ENCODE measurements at regions not wholly inside any gene's neighbourhood (a gene's known extent, or its start where the extent isn't known, plus 50 kb on each side); places are given as distances from the start of the nearest gene placed in this dataset.
"Not testable (repeated sequence)": the region's sequence is repeated elsewhere in the genome, so short reads cannot be mapped to it uniquely, and the experiment has no call there.

- H3K27me3 ChIP-seq, result no peaks in the 10 kb centered on the region
- H3K9me3 ChIP-seq, result no peaks in the 10 kb centered on the region
- no peak for DNase-seq
- H3K27ac ChIP-seq, result no peak overlapping the region
- no peaks in the 10 kb centered on the region for H3K36me3 ChIP-seq
- no peak for TF ChIP-seq EP300 (IDR thresholded peaks at IDR 0.05)
- TF ChIP-seq POLR2AphosphoS5 (IDR thresholded peaks at IDR 0.05), result no peak
- TF ChIP-seq POLR2A (IDR thresholded peaks at IDR 0.05), result no peak
- TF ChIP-seq CTCF (IDR thresholded peaks at IDR 0.05), result no peak
- 28 to 47% (median 32%) methylated on average over 2 of the region's 2 CpGs for WGBS, 5 donors
- intact Hi-C loops (cut with DNase I; ENCODE audit: low total_unique reads), result no loop called here
- H3K4me1 ChIP-seq, result no peaks in the 10 kb centered on the region
- H3K4me3 ChIP-seq, result no peak overlapping the region
Measured at GRCh38 chrX:125153621-125154020, 166.1 kb upstream of the TEX13C start.

GRCh38 chrX:125154288-125155257 lies 165.1 kb upstream of the TEX13C start:
- H3K9me3 ChIP-seq; H3K27ac ChIP-seq; H3K4me1 ChIP-seq; H3K36me3 ChIP-seq; DNase-seq; H3K27me3 ChIP-seq; intact Hi-C loops (cut with DNase I; ENCODE audit: low total_unique reads); H3K4me3 ChIP-seq: not testable (repeated sequence)
- 81 to 95% (median 85%) methylated on average over 25 to 32 of the region's 32 CpGs for WGBS, 5 donors

- H3K27me3 ChIP-seq; H3K27ac ChIP-seq; intact Hi-C loops (cut with DNase I; ENCODE audit: low total_unique reads); H3K36me3 ChIP-seq; H3K4me3 ChIP-seq; H3K4me1 ChIP-seq; H3K9me3 ChIP-seq; DNase-seq: not testable (repeated sequence)
- 86 to 96% (median 95%) methylated on average over 8 to 36 of the region's 41 CpGs for WGBS, 5 donors
Measured at GRCh38 chrX:125155296-125156033, 164.2 kb upstream of the TEX13C start.

GRCh38 chrX:125170459-125170858 lies 149.2 kb upstream of the TEX13C start:
- H3K27me3 ChIP-seq, result no peaks in the 10 kb centered on the region
- DNase-seq, result no peak
- H3K9me3 ChIP-seq, result no peaks in the 10 kb centered on the region
- no peaks in the 10 kb centered on the region for H3K4me1 ChIP-seq
- H3K36me3 ChIP-seq, result no peaks in the 10 kb centered on the region
- intact Hi-C loops (cut with DNase I; ENCODE audit: low total_unique reads), result no loop called here
- whole genome bisulfite sequencing, 5 donors, result 78 to 87% (median 82%) methylated on average over 4 of the region's 4 CpGs
- TF ChIP-seq POLR2A (IDR thresholded peaks at IDR 0.05), result no peak
- no peak for TF ChIP-seq POLR2AphosphoS5 (IDR thresholded peaks at IDR 0.05)
- no peak for TF ChIP-seq CTCF (IDR thresholded peaks at IDR 0.05)
- TF ChIP-seq EP300 (IDR thresholded peaks at IDR 0.05), result no peak
- no peak overlapping the region for H3K27ac ChIP-seq
- no peak overlapping the region for H3K4me3 ChIP-seq

GRCh38 chrX:125172531-125172930 lies 147.1 kb upstream of the TEX13C start:
- Histone ChIP-seq H3K9me3 (no peaks in the 10 kb centered on the region), H3K4me3 (no peak overlapping the region), H3K36me3 (no peaks in the 10 kb centered on the region), H3K27ac (no peak overlapping the region), H3K27me3 (no peaks in the 10 kb centered on the region), H3K4me1 (no peaks in the 10 kb centered on the region)
- intact Hi-C loops (cut with DNase I; ENCODE audit: low total_unique reads), result no loop called here
- TF ChIP-seq CTCF (IDR thresholded peaks at IDR 0.05) (no peak), EP300 (IDR thresholded peaks at IDR 0.05) (no peak), POLR2AphosphoS5 (IDR thresholded peaks at IDR 0.05) (no peak), POLR2A (IDR thresholded peaks at IDR 0.05) (no peak)
- DNase-seq, result no peak
- 69 to 87% (median 83%) methylated on average over 5 of the region's 5 CpGs for WGBS, 5 donors

Data from stomach (tissue), 8 donors.